Trophoblast cell (in vitro differentiated cells and primary cell): ENCODE measurements at regions not wholly inside any gene's neighbourhood (a gene's known extent, or its start where the extent isn't known, plus 50 kb on each side); places are given as distances from the start of the nearest gene placed in this dataset.

ENCODE experiments used
- DNase-seq, 2 donors: peaks; one replicate each; pipeline ENCODE4 v3.0.0-alpha.2; 2016
- H2AFZ ChIP-seq: 2 replicates; pipeline ENCODE4 v1.6.1; 2013; ENCODE audit warnings: low read length, moderate library complexity, mild to moderate bottlenecking; ENCODE audit not compliant: insufficient read depth, poor library complexity
- H2AK5ac ChIP-seq: 2 replicates; pipeline ENCODE4 v1.6.1; 2013; ENCODE audit warnings: mild to moderate bottlenecking, low read length
- H2BK120ac ChIP-seq: 2 replicates; pipeline ENCODE4 v1.6.1; 2013; ENCODE audit warnings: low read length, mild to moderate bottlenecking, moderate library complexity; ENCODE audit not compliant: insufficient read depth, poor library complexity
- H2BK12ac ChIP-seq: 2 replicates; pipeline ENCODE4 v1.6.1; 2013; ENCODE audit warnings: mild to moderate bottlenecking, low read length, moderate library complexity
- H2BK5ac ChIP-seq: 2 replicates; pipeline ENCODE4 v1.6.1; 2013; ENCODE audit warnings: low read length, low read depth, moderate library complexity, mild to moderate bottlenecking; ENCODE audit not compliant: poor library complexity
- H3K14ac ChIP-seq: 2 replicates; pipeline ENCODE4 v1.6.1; 2013; ENCODE audit warnings: mild to moderate bottlenecking, low read length
- H3K18ac ChIP-seq: 2 replicates; pipeline ENCODE4 v1.6.1; 2013; ENCODE audit warnings: mild to moderate bottlenecking, low read length
- H3K23ac ChIP-seq: 2 replicates; pipeline ENCODE4 v1.6.1; 2013; ENCODE audit warnings: low read length
- H3K27ac ChIP-seq: 2 replicates; pipeline ENCODE4 v1.5.1; 2013; ENCODE audit warnings: low read depth, mild to moderate bottlenecking, inconsistent platforms, low read length, moderate library complexity
- H3K27me3 ChIP-seq: 2 replicates; pipeline ENCODE4 v1.6.1; 2013; ENCODE audit warnings: inconsistent platforms, mild to moderate bottlenecking, low read length, moderate library complexity; ENCODE audit not compliant: insufficient read depth
- H3K36me3 ChIP-seq, 2 experiments: 1 replicate in 1 of 2; 2 replicates in 1 of 2; pipeline ENCODE4 v1.6.1; 2013; ENCODE audit warnings: low read length in 2 of 2, mild to moderate bottlenecking in 2 of 2, moderate library complexity in 1 of 2; ENCODE audit not compliant: insufficient read depth in 2 of 2, control insufficient read depth in 1 of 2
- H3K4ac ChIP-seq: 2 replicates; pipeline ENCODE4 v1.6.1; 2013; ENCODE audit warnings: low read depth, mild to moderate bottlenecking, low read length, moderate library complexity
- H3K4me1 ChIP-seq, 2 experiments: 1 replicate in 1 of 2; 2 replicates in 1 of 2; pipeline ENCODE4 v1.6.1; 2013; ENCODE audit warnings: low read length in 2 of 2, mild to moderate bottlenecking in 2 of 2, moderate library complexity in 1 of 2; ENCODE audit not compliant: insufficient read depth in 2 of 2, control insufficient read depth in 1 of 2
- H3K4me2 ChIP-seq: 2 replicates; pipeline ENCODE4 v1.6.1; 2013; ENCODE audit warnings: inconsistent platforms, mild to moderate bottlenecking, low read length, moderate library complexity
- H3K4me3 ChIP-seq: 2 replicates; pipeline ENCODE4 v1.5.1; 2013; ENCODE audit warnings: mild to moderate bottlenecking, low read depth, low read length, inconsistent platforms
- H3K79me1 ChIP-seq: one replicate; pipeline ENCODE4 v1.6.1; 2013; ENCODE audit warnings: low read length
- H3K79me2 ChIP-seq: 2 replicates; pipeline ENCODE4 v1.6.1; 2013; ENCODE audit warnings: low read length, mild to moderate bottlenecking; ENCODE audit not compliant: control insufficient read depth, insufficient read depth, poor library complexity
- H3K9ac ChIP-seq: 2 replicates; pipeline ENCODE4 v1.6.1; 2013; ENCODE audit warnings: mild to moderate bottlenecking, low read length
- H3K9me3 ChIP-seq: 2 replicates; pipeline ENCODE4 v1.6.1; 2013; ENCODE audit warnings: low read depth, mild to moderate bottlenecking, control low read depth, inconsistent platforms, low read length; ENCODE audit not compliant: insufficient read depth
- H4K12ac ChIP-seq: 2 replicates; pipeline ENCODE4 v1.6.1; 2013; ENCODE audit warnings: low read depth, mild to moderate bottlenecking, low read length, moderate library complexity
- H4K8ac ChIP-seq: 2 replicates; pipeline ENCODE4 v1.6.1; 2013; ENCODE audit warnings: low read depth, mild to moderate bottlenecking, low read length, moderate library complexity
- H4K91ac ChIP-seq: one replicate; pipeline ENCODE4 v1.6.1; 2013; ENCODE audit warnings: low read depth, mild to moderate bottlenecking, low read length, moderate library complexity
- WGBS: extraction: QIAGEN DNeasy Blood & Tissue Kit; methylation state at CpG from one replicate; pipeline ENCODE4 v1.1.7; 2013; ENCODE audit warnings: missing lambda C conversion rate; ENCODE audit not compliant: insufficient read length, insufficient coverage; ENCODE audit errors: extremely low coverage; 5-methylcytosine and 5-hydroxymethylcytosine counted together

GRCh38 chr6:1231941-1232340 is 80.0 kb upstream of the FOXQ1 start:
- Histone ChIP-seq H2BK12ac (no peak overlapping the region), H3K14ac (no peak overlapping the region), H3K79me2 (no peaks in the 10 kb centered on the region), H3K4me3 (no peak overlapping the region), H3K36me3 (no peaks in the 10 kb centered on the region), H2AFZ (no peak overlapping the region), H3K9ac (no peak overlapping the region), H3K79me1 (no peaks in the 10 kb centered on the region), H2AK5ac (no peak overlapping the region), H3K27ac (no peak overlapping the region), H3K23ac (no peak overlapping the region), H3K27me3 (no peaks in the 10 kb centered on the region), H3K4me1 (no peaks in the 10 kb centered on the region), H4K91ac (no peak overlapping the region), H4K12ac (no peak overlapping the region), H3K18ac (no peak overlapping the region), H2BK5ac (no peak overlapping the region), H2BK120ac (no peak overlapping the region), H3K4me2 (no peak overlapping the region), H3K9me3 (no peaks in the 10 kb centered on the region), H3K4ac (no peak overlapping the region), H4K8ac (no peak overlapping the region)
- 100% methylated on average over 1 of the region's 4 CpGs for WGBS
- DNase-seq, result no peak

- no peak overlapping the region for H3K4ac ChIP-seq
- H3K23ac ChIP-seq, result no peak overlapping the region
- no peaks in the 10 kb centered on the region for H3K27me3 ChIP-seq
- H4K91ac ChIP-seq, result no peak overlapping the region
- no peaks in the 10 kb centered on the region for H3K36me3 ChIP-seq
- no peak overlapping the region for H3K4me2 ChIP-seq
- no peak overlapping the region for H2BK12ac ChIP-seq
- H4K12ac ChIP-seq, result no peak overlapping the region
- WGBS, result no CpG with 5 or more reads among the region's 8 CpGs
- no peaks in the 10 kb centered on the region for H3K4me1 ChIP-seq
- H3K9me3 ChIP-seq, result no peaks in the 10 kb centered on the region
- no peak overlapping the region for H3K27ac ChIP-seq
- DNase-seq, result no peak
- H3K9ac ChIP-seq, result no peak overlapping the region
- no peak overlapping the region for H2BK5ac ChIP-seq
- no peak overlapping the region for H3K14ac ChIP-seq
- H3K18ac ChIP-seq, result no peak overlapping the region
- no peaks in the 10 kb centered on the region for H3K79me1 ChIP-seq
- H2AK5ac ChIP-seq, result no peak overlapping the region
- H3K79me2 ChIP-seq, result no peaks in the 10 kb centered on the region
- H2BK120ac ChIP-seq, result no peak overlapping the region
- H4K8ac ChIP-seq, result no peak overlapping the region
- no peak overlapping the region for H3K4me3 ChIP-seq
- H2AFZ ChIP-seq, result no peak overlapping the region
These were observed 81.0 kb upstream of the FOXQ1 start for GRCh38 chr6:1230689-1231605.

GRCh38 chr6:1230281-1230680 is 81.6 kb upstream of the FOXQ1 start:
- Histone ChIP-seq H3K4me1 (no peaks in the 10 kb centered on the region), H3K23ac (no peak overlapping the region), H3K27ac (no peak overlapping the region), H3K18ac (no peak overlapping the region), H3K14ac (no peak overlapping the region), H3K36me3 (no peaks in the 10 kb centered on the region), H3K4me3 (no peak overlapping the region), H4K12ac (no peak overlapping the region), H2BK5ac (no peak overlapping the region), H3K79me1 (no peaks in the 10 kb centered on the region), H3K79me2 (no peaks in the 10 kb centered on the region), H4K91ac (no peak overlapping the region), H4K8ac (no peak overlapping the region), H2BK12ac (no peak overlapping the region), H3K27me3 (no peaks in the 10 kb centered on the region), H3K4me2 (no peak overlapping the region), H2AFZ (no peak overlapping the region), H3K9me3 (no peaks in the 10 kb centered on the region), H2BK120ac (no peak overlapping the region), H2AK5ac (no peak overlapping the region), H3K9ac (no peak overlapping the region), H3K4ac (no peak overlapping the region)
- no CpG with 5 or more reads among the region's 6 CpGs for WGBS
- DNase-seq, result no peak

GRCh38 chr6:1229808-1230207 is 82.1 kb upstream of the FOXQ1 start:
- Histone ChIP-seq H3K18ac (no peak overlapping the region), H3K4me3 (no peak overlapping the region), H2BK12ac (no peak overlapping the region), H2AK5ac (no peak overlapping the region), H3K9me3 (no peaks in the 10 kb centered on the region), H4K8ac (no peak overlapping the region), H3K79me1 (no peaks in the 10 kb centered on the region), H3K4me1 (no peaks in the 10 kb centered on the region), H3K4me2 (no peak overlapping the region), H3K36me3 (no peaks in the 10 kb centered on the region), H2AFZ (no peak overlapping the region), H3K27ac (no peak overlapping the region), H3K23ac (no peak overlapping the region), H2BK5ac (no peak overlapping the region), H3K27me3 (no peaks in the 10 kb centered on the region), H3K4ac (no peak overlapping the region), H3K79me2 (no peaks in the 10 kb centered on the region), H3K9ac (no peak overlapping the region), H4K91ac (no peak overlapping the region), H3K14ac (no peak overlapping the region), H2BK120ac (no peak overlapping the region), H4K12ac (no peak overlapping the region)
- WGBS, result no CpG with 5 or more reads among the region's 9 CpGs
- no peak for DNase-seq
